Bronchial epithelial cell (primary cell): ENCODE measurements at regions not wholly inside any gene's neighbourhood (a gene's known extent, or its start where the extent isn't known, plus 50 kb on each side); places are given as distances from the start of the nearest gene placed in this dataset.

Experiments
- DNase-seq: peaks from one replicate; pipeline ENCODE4 v3.0.0-alpha.2; 2010; ENCODE audit warnings: low read depth
- FAIRE-seq: peaks from 2 replicates; lab custom pipeline; 2011; peaks lifted over from hg19 to GRCh38; lab: Jason Lieb, UNC
- H3K27me3 ChIP-seq: 2 replicates; pipeline ENCODE4 v1.5.1; 2011; ENCODE audit warnings: low read length; ENCODE audit not compliant: control insufficient read depth, insufficient read depth
- H3K36me3 ChIP-seq: 2 replicates; pipeline ENCODE4 v1.5.1; 2011; ENCODE audit warnings: low read length; ENCODE audit not compliant: control insufficient read depth, insufficient read depth
- H3K4me3 ChIP-seq: 2 replicates; pipeline ENCODE4 v1.5.1; 2011; ENCODE audit warnings: mild to moderate bottlenecking, low read depth, low read length, control low read depth
- CTCF ChIP-seq: IDR thresholded peaks from 2 replicates; pipeline ENCODE4 v1.5.1; 2011; ENCODE audit warnings: mild to moderate bottlenecking, moderate library complexity, low read length, control low read depth, inconsistent platforms; ENCODE audit not compliant: insufficient read depth, severe bottlenecking

DNA sequence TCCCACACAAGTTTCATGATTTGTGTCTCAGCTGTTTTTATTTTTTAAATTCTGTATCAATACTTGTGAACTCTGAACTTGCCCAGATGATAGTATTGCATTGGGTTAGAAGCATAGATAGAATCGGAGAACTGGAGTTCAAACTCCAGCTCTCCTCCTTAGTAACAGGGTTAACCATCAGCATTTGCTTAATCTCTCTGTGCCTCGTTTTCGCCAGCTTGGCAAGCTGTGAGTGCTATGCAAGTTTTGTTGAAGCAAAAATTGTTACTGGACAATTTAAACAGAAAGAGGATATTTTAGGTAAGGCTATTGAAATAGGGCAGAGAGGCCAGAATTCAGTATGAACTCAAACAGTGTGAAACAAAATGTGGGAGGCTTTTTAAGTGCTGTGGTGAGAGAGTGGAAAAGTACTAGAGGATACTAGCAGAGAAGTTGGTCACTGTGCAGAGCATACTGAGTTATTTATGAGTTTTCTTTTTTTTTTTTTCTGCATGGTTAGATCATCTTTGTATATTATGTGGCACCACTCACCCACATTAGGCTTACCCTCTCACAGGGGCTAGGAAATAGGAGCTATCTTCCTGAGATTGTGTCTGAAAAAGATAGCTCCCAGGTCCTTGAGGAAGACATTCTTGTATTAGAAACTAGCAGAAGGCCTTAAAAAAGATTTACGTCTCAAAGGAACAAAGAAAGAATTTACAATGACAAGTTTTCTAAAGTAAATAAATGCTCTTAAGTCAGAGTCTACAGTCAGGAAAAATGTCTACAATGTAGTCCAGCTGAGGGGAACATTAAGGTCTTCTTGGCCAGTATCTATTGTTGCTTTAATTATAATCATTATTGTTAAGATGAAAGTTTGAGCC lies 1126.6 kb downstream of the FAT4 start:
- DNase-seq (no peak), FAIRE-seq (no peak)
- no peak for TF ChIP-seq CTCF
- H3K4me3 ChIP-seq: no peak overlapping the region
- H3K27me3 ChIP-seq: no peaks in the 10 kb centered on the region
- no peaks in the 10 kb centered on the region for H3K36me3 ChIP-seq

- no peak for DNase-seq
- no peak for TF ChIP-seq CTCF
- H3K36me3 ChIP-seq: no peaks in the 10 kb centered on the region
- no peaks in the 10 kb centered on the region for H3K27me3 ChIP-seq
- H3K4me3 ChIP-seq: no peak overlapping the region
- FAIRE-seq: no peak
Measured at GRCh38 chr4:126445596-126445995, 1130.8 kb downstream of the FAT4 start.

- H3K4me3 ChIP-seq: no peak overlapping the region
Measured at GRCh38 chr4:126446917-126447316, 1132.2 kb downstream of the FAT4 start.

GRCh38 chr4:126448086-126448845 lies 1133.5 kb downstream of the FAT4 start:
- no peak for FAIRE-seq
- H3K36me3 ChIP-seq: no peaks in the 10 kb centered on the region
- no peak for TF ChIP-seq CTCF
- DNase-seq: no peak
- H3K4me3 ChIP-seq: no peak overlapping the region
- H3K27me3 ChIP-seq: no peaks in the 10 kb centered on the region

More at GRCh38 chr4:126446917-126447316, 1132.2 kb downstream of the FAT4 start:
- no peak for FAIRE-seq
- TF ChIP-seq CTCF: no peak
- DNase-seq: no peak
- Histone ChIP-seq H3K27me3 (no peaks in the 10 kb centered on the region), H3K36me3 (no peaks in the 10 kb centered on the region)

- TF ChIP-seq CTCF: no peak
- no peaks in the 10 kb centered on the region for H3K36me3 ChIP-seq
- H3K4me3 ChIP-seq: no peak overlapping the region
- DNase-seq (peak; percentile 10), FAIRE-seq (no peak)
- no peaks in the 10 kb centered on the region for H3K27me3 ChIP-seq
Measured at GRCh38 chr4:126451237-126451873, 1136.6 kb downstream of the FAT4 start.
